Activated T-cell treated with anti-CD3 and anti-CD28 coated beads for 4 hours (primary cell): ENCODE measurements at regions not wholly inside any gene's neighbourhood (a gene's known extent, or its start where the extent isn't known, plus 50 kb on each side); places are given as distances from the start of the nearest gene placed in this dataset.

Experiments used
- DNase-seq: peaks from one replicate; pipeline ENCODE4 v3.0.0-alpha.2; 2020

DNA sequence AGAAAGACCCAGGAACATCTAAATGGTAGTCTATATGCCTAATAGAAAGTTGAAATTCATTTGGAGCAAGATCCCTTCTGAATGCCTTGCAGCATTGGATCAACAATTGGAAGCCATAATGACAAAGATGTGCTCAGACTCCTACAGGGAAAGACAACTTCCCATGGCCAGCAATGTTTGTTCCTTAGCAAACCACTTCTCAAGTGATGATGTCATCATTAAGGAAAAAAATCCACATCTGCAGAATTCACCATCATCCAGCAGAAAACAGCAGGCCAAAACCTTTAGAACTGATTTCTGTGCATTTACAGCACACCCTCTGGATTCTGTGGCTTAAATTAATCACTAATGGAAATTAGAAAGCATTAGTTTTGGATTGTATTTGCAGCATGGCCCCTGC lies 82.4 kb upstream of the ZIC3 start:
- no peak for DNase-seq

DNA sequence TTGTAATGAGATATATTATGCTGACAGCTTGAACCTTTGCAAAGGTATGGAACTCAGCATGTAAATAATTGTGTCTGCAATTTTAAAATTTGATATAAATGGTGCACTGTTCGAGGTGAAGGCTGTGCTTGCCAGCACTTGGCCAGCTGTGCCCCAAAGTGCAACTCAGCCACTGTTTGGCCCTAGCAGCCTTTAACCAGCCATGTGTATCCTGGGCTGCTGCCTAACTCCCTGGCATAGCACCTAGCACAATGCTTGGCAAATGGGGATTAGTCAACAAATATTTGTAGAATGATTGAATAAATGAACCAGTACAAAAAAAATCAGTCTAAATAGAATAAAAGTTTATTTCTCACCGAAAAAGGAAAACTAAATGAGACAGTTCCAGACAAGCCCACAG lies 83.8 kb upstream of the ZIC3 start:
- DNase-seq, result no peak

DNA sequence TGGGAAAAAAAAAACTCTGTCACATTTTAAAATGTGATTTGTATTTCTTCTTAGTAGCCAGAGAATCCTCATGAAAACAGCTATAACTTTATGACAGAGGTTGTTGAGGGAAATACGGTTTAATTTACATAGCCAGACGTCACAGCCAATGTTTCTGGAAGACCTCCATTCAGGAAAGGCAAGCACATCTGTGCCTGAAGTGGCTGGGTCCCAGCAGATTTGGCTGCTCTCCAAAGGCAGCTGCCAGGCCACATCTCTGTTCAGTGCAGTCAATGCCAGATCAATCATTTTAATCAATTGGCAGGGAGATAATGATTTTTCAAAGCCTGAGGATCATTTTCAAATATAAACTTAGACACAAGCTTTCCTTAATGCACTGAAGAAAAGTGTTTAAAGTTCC lies 86.5 kb upstream of the ZIC3 start:
- DNase-seq, result no peak

DNA sequence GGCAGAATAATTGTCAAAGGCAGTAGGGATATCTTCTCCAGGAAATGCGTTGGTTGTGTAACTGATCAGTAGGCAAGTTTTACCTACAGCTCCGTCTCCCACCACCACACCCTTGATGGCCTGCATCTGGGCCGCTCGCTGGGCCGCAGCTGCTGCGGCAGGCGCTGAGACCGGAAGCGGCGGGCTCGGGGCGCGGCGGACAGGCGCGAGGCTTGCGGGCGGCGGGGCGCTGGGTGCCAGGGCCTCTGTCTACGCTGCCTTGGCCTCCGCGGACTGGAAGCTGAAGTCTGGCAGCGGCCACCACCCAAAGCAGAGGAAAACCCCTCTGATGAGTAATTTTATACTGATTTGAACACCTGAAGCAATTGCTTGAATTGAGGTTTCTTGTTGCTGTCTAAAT lies 124.2 kb upstream of the ZIC3 start:
- DNase-seq, result no peak

DNA sequence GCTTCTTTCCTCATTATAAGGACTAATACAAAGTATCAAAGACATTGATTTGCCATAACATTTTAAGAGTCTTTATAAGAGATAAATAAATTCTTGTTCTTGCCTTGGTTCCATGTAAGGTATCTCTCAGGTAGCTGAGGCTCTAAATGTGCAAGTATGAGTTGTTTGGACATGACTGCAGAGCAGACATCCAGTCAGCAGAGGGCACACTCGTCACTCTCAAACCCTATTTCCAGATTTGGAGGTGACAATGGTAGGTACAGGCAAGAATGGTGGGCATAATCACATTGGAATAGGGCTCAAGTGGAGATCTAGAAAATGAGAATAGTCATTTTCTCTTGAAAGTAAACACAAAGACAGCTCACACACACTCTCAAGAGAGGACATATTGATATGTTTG lies 133.3 kb upstream of the ZIC3 start:
- no peak for DNase-seq

DNA sequence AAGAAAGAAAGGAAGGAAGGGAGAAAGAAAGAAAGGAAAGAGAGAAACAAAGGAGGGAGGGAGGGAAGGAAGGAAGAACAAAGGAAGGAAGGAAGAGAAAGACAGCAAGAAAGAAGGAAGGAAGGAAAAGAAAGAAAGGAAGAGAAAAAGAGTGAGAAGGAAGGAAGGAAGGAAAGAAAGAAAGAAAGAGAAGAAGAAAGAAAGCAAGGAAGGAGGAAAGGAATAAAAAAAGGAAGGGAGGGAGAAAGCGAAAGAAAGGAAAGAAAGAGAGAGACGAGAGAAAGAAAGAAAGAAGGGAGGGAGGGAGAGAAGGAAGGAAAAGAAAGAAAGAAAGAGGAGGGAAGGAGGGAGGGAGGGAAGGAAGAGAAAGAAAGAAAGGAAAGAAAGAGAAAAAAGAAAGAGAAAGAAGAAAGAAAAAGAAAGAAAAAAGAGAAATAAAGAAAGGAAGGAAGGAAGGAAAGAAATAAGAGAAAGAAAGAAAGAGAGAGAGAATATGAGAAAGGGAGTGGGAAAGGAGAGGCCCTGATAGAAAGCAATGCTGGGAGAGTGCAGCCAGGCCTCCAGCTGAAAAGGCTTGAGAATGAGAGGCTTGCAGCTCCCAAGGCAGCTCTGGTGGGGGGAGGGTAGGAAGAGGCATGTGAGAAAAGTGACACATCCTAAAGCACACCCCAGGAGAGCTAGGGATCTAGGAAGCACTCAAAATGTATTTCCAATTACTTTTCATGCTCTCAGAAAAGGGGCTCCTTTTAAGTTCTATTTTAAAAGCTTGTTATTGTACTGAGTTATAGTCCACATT lies 134.0 kb upstream of the ZIC3 start:
- no peak for DNase-seq

DNA sequence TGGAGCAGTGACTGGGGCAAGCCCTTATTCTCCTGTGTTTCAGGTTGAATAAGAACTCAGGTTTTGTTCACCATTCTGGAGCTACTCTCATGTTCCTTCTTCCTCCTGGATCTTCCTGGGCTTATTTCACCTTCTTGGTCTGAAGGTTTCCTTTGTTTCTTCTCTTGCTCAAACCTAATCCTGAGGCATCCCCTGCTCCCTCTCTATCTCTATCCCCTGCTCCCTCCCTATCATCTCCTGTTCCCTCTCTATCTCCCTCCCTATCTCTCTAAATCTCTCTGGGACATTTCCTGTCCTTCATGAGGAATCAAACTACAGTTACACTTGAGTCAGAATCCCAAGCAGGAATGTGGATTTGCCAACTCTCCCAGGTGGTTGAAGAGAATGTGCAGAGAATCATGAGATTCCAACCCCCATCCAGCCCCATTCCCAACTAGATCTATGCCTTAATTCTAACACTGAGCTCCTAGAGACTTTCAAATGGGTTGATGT lies 134.9 kb upstream of the ZIC3 start:
- DNase-seq, result no peak

DNA sequence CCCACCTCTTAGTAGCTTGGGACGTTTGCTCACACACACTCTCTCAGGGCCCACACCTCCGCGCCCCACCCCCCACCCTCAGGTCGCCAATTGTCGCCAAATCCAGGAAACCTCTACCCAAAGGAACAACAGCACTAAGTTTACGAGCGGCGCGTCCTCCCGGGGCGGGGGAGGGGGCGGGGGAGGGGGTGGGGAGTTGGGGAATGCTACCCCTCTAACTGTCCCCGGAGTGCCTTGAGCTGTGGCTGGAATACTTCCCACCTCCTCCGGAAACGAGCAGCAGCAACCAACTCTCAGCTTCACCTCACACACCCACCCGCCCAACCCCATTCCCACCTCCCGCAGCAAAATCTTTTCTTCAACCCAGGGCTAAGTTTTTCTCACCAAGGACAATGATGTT lies 135.6 kb upstream of the ZIC3 start:
- DNase-seq, result no peak

DNA sequence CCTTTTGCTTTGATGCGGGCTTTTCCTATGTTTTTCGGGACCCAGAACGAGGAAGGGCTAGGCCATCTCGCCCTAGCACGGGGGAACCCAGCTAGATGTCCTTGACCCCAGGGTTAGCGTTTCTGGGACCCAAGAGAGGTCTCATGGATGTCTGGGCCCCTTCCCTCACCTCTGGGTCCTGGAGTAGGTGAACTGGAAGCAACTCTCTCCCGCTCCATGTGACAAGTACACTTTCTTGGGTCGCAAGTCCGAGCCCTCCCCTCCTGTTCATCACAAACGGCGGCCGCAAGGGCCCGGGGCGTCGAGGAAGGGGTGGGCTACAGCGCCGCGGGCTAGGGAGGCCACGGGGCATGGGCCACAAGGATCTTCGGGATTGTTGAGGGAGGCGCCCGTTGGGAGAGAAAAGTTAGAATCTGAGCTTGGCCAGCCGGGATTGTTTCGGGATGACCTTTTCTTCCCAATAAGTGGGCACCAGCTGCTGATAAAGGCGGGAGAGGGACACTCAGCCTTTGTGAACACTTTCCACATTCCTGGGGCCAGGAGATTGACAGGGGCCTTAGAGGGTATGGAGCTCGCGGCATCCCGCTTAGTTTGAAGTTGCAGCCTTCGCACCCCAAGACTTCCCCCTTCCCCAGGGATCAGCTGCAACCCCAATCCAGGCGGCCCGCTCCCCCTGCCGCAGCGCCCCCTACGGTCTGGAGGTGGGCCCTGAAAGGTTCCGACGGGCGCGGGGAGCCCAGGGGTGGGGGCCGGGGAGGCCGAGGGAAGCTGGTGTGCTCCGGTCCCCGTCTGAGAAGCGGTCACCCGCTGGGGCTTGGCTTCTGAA lies 136.9 kb upstream of the ZIC3 start:
- DNase-seq, result no peak

DNA sequence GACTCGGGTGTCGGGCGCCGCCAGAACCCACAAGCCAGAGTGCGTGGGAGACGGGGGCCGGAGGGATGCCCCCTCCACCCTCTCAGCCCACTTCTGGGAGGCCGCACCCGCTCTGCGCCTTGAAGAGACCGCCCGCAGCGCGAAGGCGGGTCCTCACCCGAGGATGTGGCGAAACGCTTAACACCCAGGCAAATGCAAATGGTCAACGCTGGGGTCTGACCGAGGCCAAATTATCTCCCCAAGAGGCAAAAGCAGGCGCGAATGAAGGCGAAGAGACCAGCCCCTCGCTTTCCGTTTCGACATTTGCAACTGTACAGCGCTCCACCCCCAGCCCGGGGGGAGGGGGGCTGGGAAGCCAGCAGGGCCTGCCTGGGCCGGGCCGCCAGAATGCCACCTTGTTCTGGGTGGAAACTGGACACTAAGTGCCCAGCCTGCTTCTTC lies 137.7 kb upstream of the ZIC3 start:
- DNase-seq, result no peak

DNA sequence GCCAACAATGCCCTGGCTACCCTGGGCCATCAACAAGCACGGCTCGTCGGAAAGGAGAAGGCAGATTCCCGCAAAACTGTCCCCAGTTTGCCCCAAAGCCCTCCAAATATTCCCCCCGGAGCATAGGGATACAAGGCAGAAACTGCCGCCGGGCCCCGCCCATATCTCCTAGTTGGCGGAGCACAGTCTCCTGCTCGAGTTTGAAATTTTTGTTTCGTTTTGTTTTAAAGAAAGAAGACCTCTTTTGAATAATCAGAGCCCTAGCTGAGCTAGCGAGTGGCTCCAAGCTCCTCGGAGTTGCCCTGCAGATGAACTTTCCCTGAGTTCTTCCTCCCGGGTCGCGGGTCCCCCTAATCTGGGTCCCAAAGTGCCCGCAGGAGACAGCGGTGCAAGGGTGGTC lies 138.1 kb upstream of the ZIC3 start:
- no peak for DNase-seq

DNA sequence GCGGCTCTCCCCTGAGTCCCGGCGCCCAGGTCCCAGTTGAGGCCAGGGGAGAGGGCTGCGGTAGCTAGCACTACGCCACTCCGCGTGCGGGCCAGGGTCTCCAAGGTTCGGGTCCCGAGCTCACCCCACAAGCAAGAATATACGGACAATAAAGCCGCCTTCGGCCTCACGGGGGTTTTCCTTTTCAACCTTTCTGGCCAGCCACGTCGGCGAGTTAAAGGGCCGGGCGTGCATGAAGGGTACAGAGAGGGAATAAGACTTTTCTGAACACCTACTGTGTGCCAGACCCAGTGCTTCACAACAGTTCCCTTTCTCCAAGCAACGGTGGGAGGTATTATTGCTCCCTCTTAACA lies 138.5 kb upstream of the ZIC3 start:
- no peak for DNase-seq

DNA sequence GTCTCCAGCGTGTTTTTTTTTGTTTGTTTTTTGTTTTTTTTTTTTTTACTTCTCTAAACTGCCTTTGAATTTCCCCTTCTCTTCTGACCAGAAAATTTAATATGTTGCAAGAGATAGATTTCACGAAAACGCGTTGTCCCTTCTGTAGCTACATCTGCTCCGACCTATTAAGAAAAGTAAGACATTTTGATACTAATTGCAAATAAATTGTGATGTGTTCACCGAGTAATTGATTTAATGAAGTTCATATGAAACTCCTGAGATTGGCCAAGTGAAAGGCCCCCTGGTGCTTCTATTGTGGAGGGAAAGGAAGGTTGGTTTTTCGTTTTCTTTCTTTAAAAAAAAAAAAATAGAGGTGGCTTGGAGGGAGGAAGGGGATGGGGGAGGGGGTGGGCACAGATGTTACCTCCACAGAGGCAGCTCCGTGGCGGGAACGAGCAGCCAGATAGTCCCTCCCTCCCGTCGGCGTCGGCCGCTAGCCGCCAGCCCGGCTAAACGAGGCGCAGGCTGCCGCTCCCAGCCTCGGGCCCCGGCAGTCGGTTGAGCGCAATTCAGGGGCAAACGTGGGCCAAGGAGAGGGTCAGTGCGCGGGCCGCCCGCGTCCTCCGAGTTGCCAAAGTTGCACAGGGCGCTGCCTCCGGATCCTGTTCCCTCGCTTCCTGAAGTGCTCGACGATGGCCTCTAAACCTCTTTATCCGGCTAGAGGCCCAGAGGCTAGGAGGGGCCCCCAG lies 139.1 kb upstream of the ZIC3 start:
- DNase-seq, result no peak

DNA sequence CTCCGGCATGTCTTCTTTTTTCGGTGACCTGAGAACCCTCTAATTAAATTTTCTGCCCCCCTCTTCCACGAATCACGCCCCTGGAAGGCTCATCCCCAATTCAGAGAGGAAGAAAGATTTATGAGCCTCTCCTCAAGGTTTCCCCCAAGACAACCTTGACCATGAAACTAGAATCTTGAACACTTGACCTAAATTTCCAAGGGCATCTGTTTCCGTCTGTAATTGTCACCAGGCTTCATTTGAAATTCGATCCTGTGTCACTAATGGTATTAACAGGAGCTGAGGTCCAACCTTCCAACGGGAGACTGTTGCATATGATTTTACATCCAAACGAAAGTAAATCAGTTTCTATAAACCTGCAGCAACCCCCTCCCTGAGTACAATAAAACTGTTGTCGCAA lies 139.9 kb upstream of the ZIC3 start:
- DNase-seq, result no peak

DNA sequence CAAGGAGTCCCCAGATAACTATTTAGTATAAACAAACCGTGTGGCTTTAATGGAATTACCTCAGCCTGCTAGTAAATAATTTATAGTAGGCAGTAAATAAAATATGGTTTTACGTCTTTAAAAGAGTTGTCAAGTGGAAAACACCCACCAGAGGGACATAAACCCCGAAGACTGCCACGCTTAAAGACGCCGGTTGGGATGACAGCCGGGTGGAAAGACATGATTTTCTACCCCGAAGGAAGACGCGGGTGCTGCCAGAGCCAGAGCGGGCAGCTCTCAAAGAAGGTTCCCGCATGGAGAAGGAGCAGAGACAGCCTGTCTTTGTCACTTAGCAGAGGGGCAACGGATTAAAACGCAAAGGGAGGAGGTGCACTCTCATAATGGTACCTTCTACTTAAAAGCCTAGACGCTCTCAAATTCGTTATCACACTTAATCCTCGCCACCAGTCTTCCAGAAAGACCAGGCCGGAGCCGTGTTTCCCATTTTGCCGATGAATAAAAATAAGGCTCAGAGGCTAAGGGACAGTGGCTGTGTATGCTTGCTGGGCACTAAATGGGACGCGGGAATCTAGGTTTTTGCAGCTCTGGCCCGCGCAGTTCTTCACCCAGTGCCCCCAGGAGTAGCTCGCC lies 140.5 kb upstream of the ZIC3 start:
- no peak for DNase-seq

DNA sequence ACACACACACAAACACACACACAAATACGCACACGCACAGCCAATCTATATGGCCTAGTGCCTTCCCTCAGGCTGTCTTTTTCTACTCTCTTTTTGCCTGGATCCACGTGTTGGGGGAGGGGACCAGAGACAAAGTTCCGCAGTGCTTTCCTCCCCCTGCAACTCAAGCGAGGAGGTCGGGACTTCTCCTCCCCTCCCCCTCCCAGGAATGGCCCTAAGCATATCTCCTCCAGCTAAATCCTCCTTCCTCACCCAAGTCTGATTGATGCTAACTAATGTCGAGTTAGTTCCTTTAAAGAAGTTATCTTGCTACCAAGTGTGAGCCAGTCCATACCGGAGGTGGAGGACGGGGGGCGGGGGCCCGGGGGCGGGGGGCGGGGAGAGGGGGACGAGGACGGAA lies 141.2 kb upstream of the ZIC3 start:
- no peak for DNase-seq

DNA sequence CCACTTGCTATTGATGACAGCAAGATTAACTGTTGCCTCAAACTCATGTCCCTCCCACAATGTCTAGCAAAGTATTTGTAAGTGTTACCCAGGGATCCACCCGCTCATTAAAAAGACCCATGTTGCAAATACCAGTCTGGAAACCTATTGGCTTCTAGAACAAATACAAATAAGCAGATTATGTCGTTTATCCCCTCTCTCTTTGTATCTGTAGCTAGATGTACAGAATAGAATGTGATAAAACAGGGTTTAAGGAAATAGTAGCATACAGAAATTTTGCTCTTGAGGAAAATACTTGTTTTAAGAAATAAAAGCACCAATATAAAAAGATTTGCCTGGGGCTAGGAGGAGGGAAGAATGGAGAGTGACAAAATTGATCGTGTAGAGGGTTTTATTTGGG lies 142.7 kb upstream of the ZIC3 start:
- DNase-seq, result no peak

DNA sequence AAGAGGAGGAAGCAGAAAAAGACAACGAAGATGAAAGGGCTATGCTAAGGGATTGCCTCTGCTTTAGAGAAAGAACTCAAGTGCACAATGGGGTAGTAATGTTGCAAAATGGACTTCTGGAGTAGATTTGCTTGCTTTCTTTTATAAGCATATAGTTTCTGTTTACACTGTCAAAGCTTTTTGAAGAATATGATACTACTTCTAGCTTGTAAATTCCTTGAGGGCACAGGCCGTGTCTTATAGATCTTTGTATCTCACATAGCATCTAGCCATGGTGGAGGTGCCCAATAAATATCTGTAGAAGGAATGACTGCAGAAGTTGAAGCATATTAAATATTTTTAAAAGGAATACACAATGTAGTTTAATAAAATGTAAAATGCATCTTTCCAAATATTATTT lies 147.8 kb upstream of the ZIC3 start:
- DNase-seq, result no peak

DNA sequence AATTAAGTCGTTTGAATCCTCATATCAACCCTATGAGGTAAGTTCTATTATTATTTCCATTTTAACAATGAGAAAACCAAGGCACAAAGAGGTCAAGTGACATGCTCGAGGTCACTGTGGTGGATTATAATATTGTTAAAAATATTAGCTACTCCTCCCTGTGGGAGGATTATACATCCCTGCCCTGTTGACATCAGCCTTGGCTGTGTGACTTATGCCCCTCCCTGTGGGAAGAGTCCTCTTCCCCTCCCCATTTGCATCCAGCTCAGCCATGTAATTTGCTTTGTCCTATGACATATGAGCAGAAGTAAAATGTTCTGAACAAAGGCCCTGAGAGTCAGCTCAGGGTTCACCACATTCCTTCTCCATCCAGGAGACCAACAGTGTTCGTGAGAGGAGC lies 152.7 kb upstream of the ZIC3 start:
- DNase-seq, result no peak

DNA sequence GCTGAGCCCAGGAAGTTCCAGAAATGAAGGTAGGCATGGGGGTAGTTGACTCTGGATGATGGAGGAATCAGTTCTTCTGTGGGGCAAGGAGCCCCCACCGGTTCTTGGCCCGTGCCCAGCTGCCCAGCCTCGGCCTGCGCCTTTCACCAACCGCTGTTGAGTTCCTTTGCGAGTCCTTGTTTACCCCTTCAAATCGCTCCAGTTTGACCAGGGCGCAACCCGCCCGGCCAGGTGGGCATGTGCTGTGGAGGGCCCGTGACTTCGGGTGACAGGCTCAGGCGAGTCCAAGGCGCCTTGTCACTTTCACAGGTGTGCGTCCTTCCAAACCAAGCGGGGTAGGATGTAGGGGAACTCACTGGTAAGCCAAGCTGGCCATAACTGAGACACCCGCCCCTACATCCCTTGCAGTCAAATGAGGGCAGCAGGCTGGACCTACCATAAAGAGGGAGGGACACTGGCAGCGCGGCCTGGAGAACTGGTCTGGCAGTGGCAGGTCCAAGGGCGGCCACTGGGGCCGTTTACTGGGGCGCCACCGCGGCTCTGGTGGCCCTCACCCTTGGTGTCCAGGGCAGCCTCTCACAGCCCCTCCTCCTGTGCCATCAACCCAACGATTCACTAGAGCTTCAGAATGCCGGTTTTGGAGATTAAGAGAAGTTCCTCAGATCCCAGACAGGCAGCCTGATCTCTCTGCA lies 160.3 kb upstream of the ZIC3 start:
- no peak for DNase-seq

DNA sequence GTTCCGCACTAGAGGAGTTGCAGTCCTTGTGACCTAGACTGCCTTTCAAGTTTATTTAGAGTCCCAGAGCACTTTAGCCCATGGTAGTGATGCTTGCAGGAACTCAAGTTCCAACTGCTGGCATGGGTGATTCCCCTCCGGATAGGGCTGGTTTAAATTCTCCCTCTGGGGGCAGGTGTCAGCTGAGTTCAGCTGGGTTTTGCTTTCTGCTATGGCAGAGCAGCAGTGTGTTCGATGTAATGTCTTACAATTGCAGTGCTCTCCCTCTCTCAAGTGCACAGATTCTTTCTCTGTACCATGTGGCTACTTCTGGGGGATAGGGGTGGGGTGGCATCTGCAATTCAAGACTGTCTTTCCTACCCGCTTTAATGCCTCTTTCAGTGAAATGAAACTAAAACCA lies 164.8 kb upstream of the ZIC3 start:
- DNase-seq, result no peak

DNA sequence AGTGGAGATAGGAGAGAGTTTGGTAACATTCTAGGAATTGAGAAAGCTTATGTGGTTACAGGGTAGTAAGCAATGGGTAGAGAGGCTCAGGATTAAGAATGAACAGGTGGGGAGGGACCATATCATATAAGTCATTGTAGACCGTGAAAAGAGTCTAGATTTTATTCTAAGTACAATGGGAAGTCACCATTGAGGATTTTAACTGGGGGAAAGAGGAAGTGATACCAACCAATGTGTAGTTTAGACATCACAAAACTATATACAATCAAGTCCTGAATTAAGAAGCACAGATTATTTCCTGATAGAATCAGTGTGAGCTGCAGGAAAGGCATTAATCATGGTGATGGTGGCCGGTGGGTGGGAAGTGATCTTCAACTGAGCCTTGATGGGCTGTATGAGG lies 178.3 kb upstream of the ZIC3 start:
- DNase-seq, result no peak
